Left lung (tissue), 4 donors: ENCODE measurements at regions not wholly inside any gene's neighbourhood (a gene's known extent, or its start where the extent isn't known, plus 50 kb on each side); places are given as distances from the start of the nearest gene placed in this dataset.

Source experiments
- ATAC-seq: fragments of 200-7000 bp; cut with Tn5 transposase; one replicate; pipeline ENCODE4 v1.9.1; 2020; ENCODE audit warnings: moderate library complexity
- DNase-seq, 4 donors: peaks; one replicate each; pipeline ENCODE4 v3.0.0-alpha.2; 2013 to 2020
- H3K27ac ChIP-seq, 2 donors: fragments of 200-600 bp; sonication (generic) in 1 of 2; one replicate each; pipeline versions ENCODE4 v1.5.0 to v1.8.0; 2020 to 2021
- H3K27me3 ChIP-seq, 2 donors: fragments of 200-600 bp; sonication (generic) in 1 of 2; one replicate each; pipeline versions ENCODE4 v1.5.0 to v1.8.0; 2020 to 2021
- H3K36me3 ChIP-seq, 2 donors: fragments of 200-600 bp; sonication (generic) in 1 of 2; one replicate each; pipeline versions ENCODE4 v1.5.0 to v1.8.0; 2020 to 2021
- H3K4me1 ChIP-seq, 2 donors: fragments of 200-600 bp; one replicate each; pipeline ENCODE4 v1.8.0; 2021
- H3K4me3 ChIP-seq, 2 donors: fragments of 200-600 bp; sonication (generic) in 1 of 2; one replicate each; pipeline versions ENCODE4 v1.5.0 to v1.8.0; 2020 to 2021; ENCODE audit warnings: mild to moderate bottlenecking in 1 of 2
- H3K9me3 ChIP-seq, 2 donors: fragments of 200-600 bp; sonication (generic) in 1 of 2; one replicate each; pipeline versions ENCODE4 v1.5.0 to v1.8.0; 2020 to 2021
- intact Hi-C, 2 donors: fragments of 100-400 bp; cut with DNase I; formaldehyde crosslinking; loops; one replicate each; pipeline versions ENCODE4 v1.11.2 to v1.14.2; 2022
- TF ChIP-seq, protein P1 (sequence below), 2 donors: fragments of 200-600 bp; sonication (generic) in 1 of 2; IDR thresholded peaks; one replicate each; pipeline versions ENCODE4 v1.5.0 to v1.8.0; 2021; ENCODE audit warnings: antibody characterized with exemption in 2 of 2
- donor health status: DM: no; HTN: yes; CAD: no.
- donor health status: DM: no; HTN: no; CAD: no.

DNA sequence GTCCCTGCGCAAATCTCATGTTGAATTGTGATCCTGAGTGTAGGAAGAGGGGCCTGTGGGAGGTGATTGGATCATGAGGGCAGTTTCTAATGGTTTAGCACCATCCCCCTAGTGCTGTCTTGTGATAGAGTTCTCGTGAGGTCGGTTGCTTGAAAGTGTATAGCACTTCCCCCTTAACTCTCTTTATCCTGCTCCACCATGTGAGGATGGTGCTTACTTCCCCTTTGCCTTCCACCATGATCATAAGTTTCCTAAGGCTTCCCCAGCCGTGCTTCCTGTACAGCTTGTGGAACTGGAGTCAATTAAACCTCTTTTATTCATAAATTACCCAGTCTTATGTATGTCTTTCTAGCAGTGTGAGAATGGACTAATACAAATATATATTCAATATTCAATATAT lies 303.7 kb upstream of the SEL1L start:
- Histone ChIP-seq H3K27me3 (no peaks in the 10 kb centered on the region), H3K9me3 (peaks cover 0 to 25% of the 10 kb centered on the region in 2 donors), H3K4me1 (no peaks in the 10 kb centered on the region), H3K36me3 (no peaks in the 10 kb centered on the region), H3K27ac (no peak overlapping the region), H3K4me3 (no peak overlapping the region)
- intact Hi-C loops = no loop called here
- DNase-seq = no peak
- TF ChIP-seq, protein P1, sequence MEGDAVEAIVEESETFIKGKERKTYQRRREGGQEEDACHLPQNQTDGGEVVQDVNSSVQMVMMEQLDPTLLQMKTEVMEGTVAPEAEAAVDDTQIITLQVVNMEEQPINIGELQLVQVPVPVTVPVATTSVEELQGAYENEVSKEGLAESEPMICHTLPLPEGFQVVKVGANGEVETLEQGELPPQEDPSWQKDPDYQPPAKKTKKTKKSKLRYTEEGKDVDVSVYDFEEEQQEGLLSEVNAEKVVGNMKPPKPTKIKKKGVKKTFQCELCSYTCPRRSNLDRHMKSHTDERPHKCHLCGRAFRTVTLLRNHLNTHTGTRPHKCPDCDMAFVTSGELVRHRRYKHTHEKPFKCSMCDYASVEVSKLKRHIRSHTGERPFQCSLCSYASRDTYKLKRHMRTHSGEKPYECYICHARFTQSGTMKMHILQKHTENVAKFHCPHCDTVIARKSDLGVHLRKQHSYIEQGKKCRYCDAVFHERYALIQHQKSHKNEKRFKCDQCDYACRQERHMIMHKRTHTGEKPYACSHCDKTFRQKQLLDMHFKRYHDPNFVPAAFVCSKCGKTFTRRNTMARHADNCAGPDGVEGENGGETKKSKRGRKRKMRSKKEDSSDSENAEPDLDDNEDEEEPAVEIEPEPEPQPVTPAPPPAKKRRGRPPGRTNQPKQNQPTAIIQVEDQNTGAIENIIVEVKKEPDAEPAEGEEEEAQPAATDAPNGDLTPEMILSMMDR (IDR thresholded peaks at IDR 0.05) = no peak
- no peak for ATAC-seq

DNA sequence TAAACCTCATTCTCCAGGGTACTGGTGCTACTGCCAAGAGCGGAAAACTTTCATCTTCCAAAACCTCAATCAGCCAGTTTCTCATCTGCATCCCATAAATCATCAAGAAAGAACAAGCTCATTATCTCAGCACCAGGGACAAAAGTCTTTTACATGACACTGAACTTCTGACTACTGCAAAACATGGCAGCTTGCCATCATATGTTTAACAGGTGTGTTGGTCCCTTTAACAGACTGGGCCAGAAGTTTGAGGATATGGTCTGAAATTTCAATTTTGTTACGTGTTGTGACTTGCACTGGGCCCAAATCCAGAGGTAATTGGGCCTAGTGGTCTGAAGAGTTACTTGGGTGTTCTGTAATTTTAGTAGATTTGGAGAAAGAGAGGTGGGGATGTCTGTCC lies 305.4 kb upstream of the SEL1L start:
- TF ChIP-seq, protein P1 (IDR thresholded peaks at IDR 0.05) = no peak
- Histone ChIP-seq H3K27me3 (no peaks in the 10 kb centered on the region), H3K4me3 (no peak overlapping the region), H3K27ac (no peak overlapping the region), H3K4me1 (no peaks in the 10 kb centered on the region), H3K36me3 (no peaks in the 10 kb centered on the region), H3K9me3 (peaks cover 0 to 26% of the 10 kb centered on the region in 2 donors)
- intact Hi-C loops = no loop called here
- ATAC-seq (no peak), DNase-seq (no peak)

DNA sequence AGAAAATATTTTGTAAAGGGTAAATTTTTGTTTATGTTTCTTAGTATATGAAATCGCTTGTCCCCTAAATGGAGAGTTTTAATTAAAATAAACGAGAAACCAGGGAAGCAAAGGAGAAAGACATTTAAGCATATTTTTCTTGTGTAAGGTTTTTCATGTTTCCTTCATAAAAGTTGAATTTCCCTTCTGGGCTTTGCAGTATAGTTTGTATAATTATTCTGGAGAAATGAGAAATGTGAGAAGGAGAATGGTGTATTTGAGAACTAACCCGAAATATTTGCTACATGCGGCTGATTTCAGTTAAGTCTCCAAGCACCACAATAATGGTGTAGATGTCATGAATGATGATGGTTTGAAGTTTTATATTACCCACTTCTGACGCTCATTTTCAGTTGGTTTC lies 307.7 kb upstream of the SEL1L start:
- H3K9me3 ChIP-seq = peaks cover 0 to 17% of the 10 kb centered on the region in 2 donors
- H3K36me3 ChIP-seq = no peaks in the 10 kb centered on the region
- intact Hi-C loops = no loop called here
- no peak overlapping the region for H3K27ac ChIP-seq
- TF ChIP-seq, protein P1 (IDR thresholded peaks at IDR 0.05) = no peak
- H3K27me3 ChIP-seq = no peaks in the 10 kb centered on the region
- no peak overlapping the region for H3K4me3 ChIP-seq
- no peak for ATAC-seq
- no peaks in the 10 kb centered on the region for H3K4me1 ChIP-seq
- DNase-seq = no peak

DNA sequence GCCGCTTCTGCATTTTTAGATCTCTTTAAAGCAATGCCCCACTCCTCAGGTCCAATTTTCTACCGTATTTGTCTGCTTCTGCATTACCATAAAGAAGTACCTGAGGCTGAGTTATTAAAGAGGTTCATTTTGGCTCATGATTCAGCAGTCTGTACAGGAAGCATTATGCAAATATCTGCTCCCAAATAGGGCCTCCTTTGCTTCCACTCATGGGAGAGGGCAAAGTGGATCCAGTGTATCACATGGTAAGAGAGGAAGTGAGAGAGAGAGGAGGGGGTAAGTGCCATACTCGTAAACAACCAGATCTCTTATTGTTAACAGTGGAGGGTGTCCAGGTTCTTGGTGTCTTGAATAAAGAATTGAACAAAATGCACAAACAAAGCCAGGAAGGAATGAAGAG lies 316.1 kb upstream of the SEL1L start:
- no peak overlapping the region for H3K27ac ChIP-seq
- H3K36me3 ChIP-seq = no peaks in the 10 kb centered on the region
- intact Hi-C loops = no loop called here
- H3K9me3 ChIP-seq = peaks cover 0 to 38% of the 10 kb centered on the region in 2 donors
- TF ChIP-seq, protein P1 (IDR thresholded peaks at IDR 0.05) = no peak
- DNase-seq (no peak), ATAC-seq (no peak)
- H3K4me1 ChIP-seq = no peaks in the 10 kb centered on the region
- H3K4me3 ChIP-seq = no peak overlapping the region
- no peaks in the 10 kb centered on the region for H3K27me3 ChIP-seq

DNA sequence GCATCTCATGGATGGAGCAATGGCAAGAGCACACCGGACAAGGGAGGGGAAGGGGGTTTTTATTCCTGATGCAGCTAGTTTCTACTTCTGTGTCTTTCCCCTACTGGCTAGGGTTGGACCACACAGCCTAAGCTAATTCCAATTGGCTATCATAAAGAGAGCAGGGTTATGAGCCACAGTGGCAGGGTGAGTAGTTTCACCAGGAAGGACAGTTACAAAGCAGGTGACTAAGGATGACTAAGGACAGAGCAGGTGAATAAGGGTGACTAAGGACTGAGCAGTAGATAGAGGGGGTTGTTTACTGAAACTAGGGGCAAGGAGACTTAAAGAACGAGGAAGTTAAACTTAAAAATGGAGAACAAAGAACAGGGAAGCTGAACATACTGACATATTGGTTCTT lies 321.4 kb upstream of the SEL1L start:
- peaks cover 0 to 57% of the 10 kb centered on the region in 2 donors for H3K9me3 ChIP-seq
- no peak overlapping the region for H3K4me3 ChIP-seq
- no peak overlapping the region for H3K27ac ChIP-seq
- ATAC-seq = no peak
- H3K27me3 ChIP-seq = no peaks in the 10 kb centered on the region
- DNase-seq = no peak
- intact Hi-C loops = no loop called here
- no peaks in the 10 kb centered on the region for H3K36me3 ChIP-seq
- TF ChIP-seq, protein P1 (IDR thresholded peaks at IDR 0.05) = no peak
- H3K4me1 ChIP-seq = no peaks in the 10 kb centered on the region
